PFSK-1 (cell line): ENCODE measurements at regions not wholly inside any gene's neighbourhood (a gene's known extent, or its start where the extent isn't known, plus 50 kb on each side); places are given as distances from the start of the nearest gene placed in this dataset.

Experiments used
- FOXP2 ChIP-seq: optimal IDR thresholded peaks from 2 replicates; pipeline ENCODE3; 2011; ENCODE audit warnings: borderline replicate concordance, control low read depth, inconsistent platforms; ENCODE audit not compliant: insufficient read depth; ENCODE audit errors: extremely low read length, extremely low read depth
- POLR2AphosphoS5 ChIP-seq: IDR thresholded peaks from 2 replicates; pipeline ENCODE4 v1.6.1; 2012; ENCODE audit warnings: low read depth, mild to moderate bottlenecking, control low read depth, low read length, moderate library complexity
- REST ChIP-seq, 2 experiments: IDR thresholded peaks; 2 replicates each; pipeline versions ENCODE4 v1.6.1 to v1.8.0; 2011 to 2012; ENCODE audit warnings: low read depth in 2 of 2, low read length in 2 of 2, control low read depth in 1 of 2, inconsistent platforms in 1 of 2, mild to moderate bottlenecking in 1 of 2, moderate library complexity in 1 of 2; ENCODE audit not compliant: insufficient read depth in 1 of 2
- SIN3A ChIP-seq: IDR thresholded peaks from 2 replicates; pipeline ENCODE4 v1.6.1; 2012; ENCODE audit warnings: mild to moderate bottlenecking, low read length, moderate library complexity, borderline replicate concordance; ENCODE audit not compliant: insufficient read depth
- TAF1 ChIP-seq: IDR thresholded peaks from 2 replicates; pipeline ENCODE4 v1.6.1; 2012; ENCODE audit warnings: low read length, control low read depth, borderline replicate concordance; ENCODE audit not compliant: insufficient read depth

GRCh38 chr5:32848681-32849080 lies 137.6 kb downstream of the NPR3 start:
- TF ChIP-seq REST (IDR thresholded peaks at IDR 0.05; ENCODE audit: insufficient read depth in 1 of 2, low read depth in 2 of 2, low read length in 2 of 2) = no peak
- TF ChIP-seq TAF1 = no peak
- no peak for TF ChIP-seq SIN3A
- no peak for TF ChIP-seq FOXP2
- no peak for TF ChIP-seq POLR2AphosphoS5

DNA sequence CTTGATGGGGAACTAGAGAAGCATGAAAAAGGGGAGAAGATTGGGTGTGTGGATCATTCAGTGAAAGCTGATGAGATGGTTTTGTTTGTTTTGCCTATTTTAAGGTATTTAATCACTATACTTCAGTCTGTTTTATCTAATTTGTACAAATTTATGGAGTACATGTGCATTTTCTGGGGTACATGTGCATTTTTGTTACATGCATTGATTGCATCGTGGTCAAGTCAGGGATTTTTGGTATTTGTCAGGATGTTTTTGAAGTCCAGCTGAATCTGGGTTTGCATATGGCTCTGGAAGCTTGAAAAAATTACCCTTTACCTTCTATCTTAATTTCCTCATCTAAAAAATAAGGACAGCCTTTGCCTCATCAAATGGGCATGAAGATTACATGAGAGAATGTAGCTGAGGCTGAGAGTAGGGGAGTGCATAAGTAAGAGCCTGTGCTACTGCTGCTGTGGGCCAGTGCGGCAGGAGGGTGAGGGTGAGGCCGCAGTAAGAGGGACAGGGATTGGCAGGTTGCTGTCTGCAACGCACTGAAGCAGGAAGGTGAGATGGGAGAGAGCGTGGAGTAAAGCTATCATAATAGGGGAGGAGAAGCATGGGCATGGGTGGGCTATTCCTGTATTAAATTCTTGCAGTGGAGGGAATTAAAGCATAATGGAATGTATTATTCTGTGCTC lies 139.8 kb downstream of the NPR3 start:
- TF ChIP-seq POLR2AphosphoS5 (no peak), TAF1 (no peak)

- TF ChIP-seq REST (IDR thresholded peaks at IDR 0.05; ENCODE audit: insufficient read depth in 1 of 2, low read depth in 2 of 2, low read length in 2 of 2) = no peak
- TF ChIP-seq TAF1 = no peak
- TF ChIP-seq FOXP2 = no peak
- TF ChIP-seq POLR2AphosphoS5 = no peak
- TF ChIP-seq SIN3A = no peak
These were observed 140.5 kb downstream of the NPR3 start for GRCh38 chr5:32851559-32852173.

- TF ChIP-seq FOXP2 (no peak), POLR2AphosphoS5 (no peak), REST (IDR thresholded peaks at IDR 0.05; ENCODE audit: insufficient read depth in 1 of 2, low read depth in 2 of 2, low read length in 2 of 2) (no peak), SIN3A (no peak), TAF1 (no peak)
These were observed 141.4 kb downstream of the NPR3 start for GRCh38 chr5:32852535-32852934.

GRCh38 chr5:32852976-32853375 lies 141.9 kb downstream of the NPR3 start:
- no peak for TF ChIP-seq SIN3A
- TF ChIP-seq REST (IDR thresholded peaks at IDR 0.05; ENCODE audit: insufficient read depth in 1 of 2, low read depth in 2 of 2, low read length in 2 of 2) = no peak
- TF ChIP-seq FOXP2 = no peak
- no peak for TF ChIP-seq POLR2AphosphoS5
- TF ChIP-seq TAF1 = no peak
